ENCODE measurements at regions not wholly inside any gene's neighbourhood (a gene's known extent, or its start where the extent isn't known, plus 50 kb on each side); places are given as distances from the start of the nearest gene placed in this dataset.
"Not testable (repeated sequence)": the region's sequence is repeated elsewhere in the genome, so short reads cannot be mapped to it uniquely, and the experiment has no call there.

DNA sequence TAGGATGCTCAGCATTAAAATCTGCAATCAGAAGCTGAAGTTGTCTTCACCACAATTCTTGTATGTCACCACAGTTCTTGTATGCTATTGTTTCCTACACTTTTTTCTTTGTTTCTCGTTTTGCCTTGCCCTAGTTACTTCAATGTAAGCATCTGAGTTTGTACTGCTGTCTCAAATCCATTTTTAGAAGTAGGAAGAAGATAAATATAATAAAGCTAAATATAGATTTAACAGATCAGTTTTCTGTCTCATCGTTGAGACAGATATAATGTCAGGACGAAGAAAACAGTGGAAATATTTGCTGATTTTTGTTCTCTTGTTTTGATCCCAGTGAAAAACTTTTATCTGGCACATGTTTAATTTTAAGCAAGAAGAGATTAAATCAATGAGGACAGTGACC is 318.0 kb downstream of the QKI start:
- no peak for DNase-seq (ENCODE audit: low spot score in 2 of 2)
- Histone ChIP-seq H3K36me3 (no peaks in the 10 kb centered on the region), H3K27ac (no peak overlapping the region), H3K4me1 (no peaks in the 10 kb centered on the region), H3K27me3 (no peaks in the 10 kb centered on the region), H3K9me3 (no peaks in the 10 kb centered on the region), H3K4me3 (no peak overlapping the region)
- no peak for TF ChIP-seq EP300 (IDR thresholded peaks at IDR 0.05)
- TF ChIP-seq, protein P1, sequence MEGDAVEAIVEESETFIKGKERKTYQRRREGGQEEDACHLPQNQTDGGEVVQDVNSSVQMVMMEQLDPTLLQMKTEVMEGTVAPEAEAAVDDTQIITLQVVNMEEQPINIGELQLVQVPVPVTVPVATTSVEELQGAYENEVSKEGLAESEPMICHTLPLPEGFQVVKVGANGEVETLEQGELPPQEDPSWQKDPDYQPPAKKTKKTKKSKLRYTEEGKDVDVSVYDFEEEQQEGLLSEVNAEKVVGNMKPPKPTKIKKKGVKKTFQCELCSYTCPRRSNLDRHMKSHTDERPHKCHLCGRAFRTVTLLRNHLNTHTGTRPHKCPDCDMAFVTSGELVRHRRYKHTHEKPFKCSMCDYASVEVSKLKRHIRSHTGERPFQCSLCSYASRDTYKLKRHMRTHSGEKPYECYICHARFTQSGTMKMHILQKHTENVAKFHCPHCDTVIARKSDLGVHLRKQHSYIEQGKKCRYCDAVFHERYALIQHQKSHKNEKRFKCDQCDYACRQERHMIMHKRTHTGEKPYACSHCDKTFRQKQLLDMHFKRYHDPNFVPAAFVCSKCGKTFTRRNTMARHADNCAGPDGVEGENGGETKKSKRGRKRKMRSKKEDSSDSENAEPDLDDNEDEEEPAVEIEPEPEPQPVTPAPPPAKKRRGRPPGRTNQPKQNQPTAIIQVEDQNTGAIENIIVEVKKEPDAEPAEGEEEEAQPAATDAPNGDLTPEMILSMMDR (IDR thresholded peaks at IDR 0.05), result no peak
- TF ChIP-seq POLR2A (IDR thresholded peaks at IDR 0.05), result no peak
- 56 to 60% methylated on average over 3 of the region's 3 CpGs for WGBS, 2 donors

- H3K27me3 ChIP-seq; DNase-seq (ENCODE audit: low spot score in 2 of 2); H3K27ac ChIP-seq; H3K4me3 ChIP-seq; H3K9me3 ChIP-seq; H3K36me3 ChIP-seq; H3K4me1 ChIP-seq: not testable (repeated sequence)
- 94 to 96% methylated on average over 9 of the region's 9 CpGs for WGBS, 2 donors
Observed at GRCh38 chr6:163732014-163732351, 317.5 kb downstream of the QKI start.

DNA sequence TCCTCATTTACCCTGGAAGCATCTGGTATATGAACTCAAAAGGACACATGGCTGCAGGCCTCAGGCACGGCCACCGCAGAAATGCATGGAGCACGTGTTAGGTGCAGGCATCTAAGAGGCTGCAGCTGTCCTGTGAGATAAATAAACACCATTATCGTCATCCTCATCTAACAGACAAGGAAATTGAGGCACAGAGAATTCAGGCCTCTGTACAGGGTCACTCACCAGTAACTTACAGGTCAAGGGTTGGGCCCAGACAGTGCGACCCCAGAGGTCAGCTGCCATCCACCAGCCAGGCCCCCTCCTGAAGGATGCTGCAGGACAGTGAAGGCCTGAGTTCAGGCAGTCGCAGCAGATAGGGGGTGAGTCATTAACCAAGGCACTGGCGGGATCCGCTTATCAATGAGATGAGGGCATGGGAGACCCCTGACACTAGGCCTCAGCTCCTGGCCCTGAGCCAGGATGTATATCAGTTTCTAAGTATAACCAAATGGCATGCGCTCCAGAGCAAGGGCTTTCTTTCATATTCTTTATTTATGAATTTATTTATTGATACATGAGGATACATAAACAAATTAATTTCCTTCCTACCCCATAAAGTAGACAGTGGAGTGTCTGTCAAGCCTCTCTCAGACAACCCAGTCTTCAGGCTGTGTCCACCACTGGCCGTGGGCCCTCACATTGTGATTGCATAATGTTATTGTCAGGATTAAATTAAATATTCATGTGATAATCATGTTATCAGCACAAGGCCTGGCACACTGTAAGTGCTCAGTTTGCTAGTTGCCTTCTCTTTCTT is 316.9 kb downstream of the QKI start:
- H3K27ac ChIP-seq, result no peak overlapping the region
- 83 to 85% methylated on average over 10 of the region's 10 CpGs for WGBS, 2 donors
- no peak for DNase-seq (ENCODE audit: low spot score in 2 of 2)
- no peaks in the 10 kb centered on the region for H3K36me3 ChIP-seq
- no peaks in the 10 kb centered on the region for H3K27me3 ChIP-seq
- TF ChIP-seq EP300 (IDR thresholded peaks at IDR 0.05) (no peak), POLR2A (IDR thresholded peaks at IDR 0.05) (no peak)
- TF ChIP-seq, protein P1 (IDR thresholded peaks at IDR 0.05), result no peak
- no peaks in the 10 kb centered on the region for H3K4me1 ChIP-seq
- H3K4me3 ChIP-seq, result no peak overlapping the region
- H3K9me3 ChIP-seq, result no peaks in the 10 kb centered on the region

GRCh38 chr6:163730246-163731210 is 316.0 kb downstream of the QKI start:
- no peak overlapping the region for H3K27ac ChIP-seq
- H3K9me3 ChIP-seq, result no peaks in the 10 kb centered on the region
- no peaks in the 10 kb centered on the region for H3K4me1 ChIP-seq
- DNase-seq (ENCODE audit: low spot score in 2 of 2), result no peak
- no peaks in the 10 kb centered on the region for H3K36me3 ChIP-seq
- H3K4me3 ChIP-seq, result no peak overlapping the region
- 88 to 94% methylated on average over 15 to 20 of the region's 21 CpGs for WGBS, 2 donors
- TF ChIP-seq, protein P1 (IDR thresholded peaks at IDR 0.05), result no peak
- no peak for TF ChIP-seq POLR2A (IDR thresholded peaks at IDR 0.05)
- no peak for TF ChIP-seq EP300 (IDR thresholded peaks at IDR 0.05)
- no peaks in the 10 kb centered on the region for H3K27me3 ChIP-seq

GRCh38 chr6:163729127-163729872 is 314.8 kb downstream of the QKI start:
- DNase-seq (ENCODE audit: low spot score in 2 of 2), result no peak

More at GRCh38 chr6:163729127-163729872, 314.8 kb downstream of the QKI start:
- 89 to 93% methylated on average over 16 of the region's 16 CpGs for WGBS, 2 donors
- H3K27me3 ChIP-seq, result no peaks in the 10 kb centered on the region
- H3K4me3 ChIP-seq, result no peak overlapping the region
- no peaks in the 10 kb centered on the region for H3K36me3 ChIP-seq
- H3K4me1 ChIP-seq, result no peaks in the 10 kb centered on the region
- no peak overlapping the region for H3K27ac ChIP-seq
- no peaks in the 10 kb centered on the region for H3K9me3 ChIP-seq
- TF ChIP-seq, protein P1 (IDR thresholded peaks at IDR 0.05), result no peak
- TF ChIP-seq POLR2A (IDR thresholded peaks at IDR 0.05) (no peak), EP300 (IDR thresholded peaks at IDR 0.05) (no peak)

Measured in tibial nerve (tissue), 4 donors.